ENCODE measurements at regions not wholly inside any gene's neighbourhood (a gene's known extent, or its start where the extent isn't known, plus 50 kb on each side); places are given as distances from the start of the nearest gene placed in this dataset.

- Histone ChIP-seq H3K36me3 (no peaks in the 10 kb centered on the region), H3K9me3 (no peaks in the 10 kb centered on the region), H3K27ac (no peak overlapping the region), H3K4me3 (no peak overlapping the region), H3K27me3 (no peaks in the 10 kb centered on the region), H3K4me1 (no peaks in the 10 kb centered on the region)
- intact Hi-C loops (cut with DNase I), result no loop called here
- DNase-seq (ENCODE audit: extremely low spot score in 2 of 2), result no peak
- TF ChIP-seq POLR2AphosphoS5 (IDR thresholded peaks at IDR 0.05; ENCODE audit: insufficient read depth in 1 of 2, low read depth in 1 of 2), result no peak
- TF ChIP-seq POLR2A (IDR thresholded peaks at IDR 0.05), result no peak
- TF ChIP-seq CTCF (IDR thresholded peaks at IDR 0.05), result no peak
Measured at GRCh38 chr2:222055328-222055727, 243.5 kb downstream of the PAX3 start.

- no peak for DNase-seq (ENCODE audit: extremely low spot score in 2 of 2)
- no peak for TF ChIP-seq POLR2A (IDR thresholded peaks at IDR 0.05)
- no peak for TF ChIP-seq CTCF (IDR thresholded peaks at IDR 0.05)
- TF ChIP-seq POLR2AphosphoS5 (IDR thresholded peaks at IDR 0.05; ENCODE audit: insufficient read depth in 1 of 2, low read depth in 1 of 2), result no peak
- Histone ChIP-seq H3K4me1 (no peaks in the 10 kb centered on the region), H3K9me3 (no peaks in the 10 kb centered on the region), H3K4me3 (no peak overlapping the region), H3K27ac (no peak overlapping the region), H3K36me3 (no peaks in the 10 kb centered on the region), H3K27me3 (no peaks in the 10 kb centered on the region)
- intact Hi-C loops (cut with DNase I), result no loop called here
Measured at GRCh38 chr2:222054813-222055212, 244.0 kb downstream of the PAX3 start.

GRCh38 chr2:222052934-222053367, 245.8 kb downstream of the PAX3 start:
- Histone ChIP-seq H3K9me3 (no peaks in the 10 kb centered on the region), H3K4me3 (no peak overlapping the region), H3K27ac (no peak overlapping the region), H3K4me1 (no peaks in the 10 kb centered on the region), H3K27me3 (no peaks in the 10 kb centered on the region), H3K36me3 (no peaks in the 10 kb centered on the region)
- DNase-seq (ENCODE audit: extremely low spot score in 2 of 2), result no peak
- intact Hi-C loops (cut with DNase I), result no loop called here
- no peak for TF ChIP-seq POLR2A (IDR thresholded peaks at IDR 0.05)
- TF ChIP-seq CTCF (IDR thresholded peaks at IDR 0.05), result no peak
- TF ChIP-seq POLR2AphosphoS5 (IDR thresholded peaks at IDR 0.05; ENCODE audit: insufficient read depth in 1 of 2, low read depth in 1 of 2), result no peak

GRCh38 chr2:222050981-222051380, 247.8 kb downstream of the PAX3 start:
- Histone ChIP-seq H3K36me3 (no peaks in the 10 kb centered on the region), H3K27me3 (no peaks in the 10 kb centered on the region), H3K4me1 (no peaks in the 10 kb centered on the region), H3K27ac (no peak overlapping the region), H3K4me3 (no peak overlapping the region), H3K9me3 (no peaks in the 10 kb centered on the region)
- no peak for DNase-seq (ENCODE audit: extremely low spot score in 2 of 2)
- TF ChIP-seq POLR2A (IDR thresholded peaks at IDR 0.05), result no peak
- no peak for TF ChIP-seq CTCF (IDR thresholded peaks at IDR 0.05)
- no peak for TF ChIP-seq POLR2AphosphoS5 (IDR thresholded peaks at IDR 0.05; ENCODE audit: insufficient read depth in 1 of 2, low read depth in 1 of 2)
- intact Hi-C loops (cut with DNase I), result no loop called here

- TF ChIP-seq POLR2AphosphoS5 (IDR thresholded peaks at IDR 0.05; ENCODE audit: insufficient read depth in 1 of 2, low read depth in 1 of 2) (no peak), POLR2A (IDR thresholded peaks at IDR 0.05) (no peak), CTCF (IDR thresholded peaks at IDR 0.05) (no peak)
- Histone ChIP-seq H3K9me3 (no peaks in the 10 kb centered on the region), H3K4me3 (no peak overlapping the region), H3K27ac (no peak overlapping the region), H3K36me3 (no peaks in the 10 kb centered on the region), H3K4me1 (no peaks in the 10 kb centered on the region), H3K27me3 (no peaks in the 10 kb centered on the region)
- DNase-seq (ENCODE audit: extremely low spot score in 2 of 2), result no peak
- intact Hi-C loops (cut with DNase I), result no loop called here
Measured at GRCh38 chr2:222049946-222050345, 248.9 kb downstream of the PAX3 start.

Data from vagina (tissue), 2 donors.